NCI-H460 (cell line): ENCODE measurements at regions not wholly inside any gene's neighbourhood (a gene's known extent, or its start where the extent isn't known, plus 50 kb on each side); places are given as distances from the start of the nearest gene placed in this dataset.

Experiments used
- DNase-seq: peaks from one replicate; pipeline ENCODE4 v3.0.0-alpha.2; 2016; ENCODE audit warnings: low read depth; ENCODE audit errors: extremely low read depth
- small RNA-seq, 2 experiments: library from RNA; depleted of rRNA; stranded (forward); fragments of <200 nt; gene quantifications; one replicate each; pipeline ENCODE3, GENCODE V24; 2014

DNA sequence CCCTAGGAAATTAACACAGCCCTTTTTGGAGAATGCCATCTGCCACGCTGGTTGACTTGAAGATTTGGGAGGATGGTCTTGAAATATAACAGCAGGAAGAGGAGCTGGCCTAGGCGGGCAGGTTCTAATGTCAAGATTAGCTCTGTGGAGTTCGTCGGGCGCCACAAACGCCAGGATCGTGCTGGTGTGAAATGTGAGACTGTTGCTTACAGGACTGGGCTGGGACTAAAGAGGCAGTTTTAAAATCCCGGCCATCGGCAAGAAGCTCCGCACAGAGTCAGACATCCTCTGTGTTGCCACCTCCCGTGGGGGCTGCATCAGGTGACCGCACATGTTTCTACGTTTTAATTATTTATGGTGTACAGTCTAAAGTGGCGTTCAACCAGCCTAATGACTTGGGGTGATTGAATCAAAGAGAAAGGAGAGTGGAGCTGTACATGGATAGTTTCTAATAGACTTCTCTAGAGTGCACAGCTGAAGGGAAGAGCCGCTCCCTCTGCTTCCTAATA is 99.4 kb upstream of the BCL11A start:
- DNase-seq = no peak

DNA sequence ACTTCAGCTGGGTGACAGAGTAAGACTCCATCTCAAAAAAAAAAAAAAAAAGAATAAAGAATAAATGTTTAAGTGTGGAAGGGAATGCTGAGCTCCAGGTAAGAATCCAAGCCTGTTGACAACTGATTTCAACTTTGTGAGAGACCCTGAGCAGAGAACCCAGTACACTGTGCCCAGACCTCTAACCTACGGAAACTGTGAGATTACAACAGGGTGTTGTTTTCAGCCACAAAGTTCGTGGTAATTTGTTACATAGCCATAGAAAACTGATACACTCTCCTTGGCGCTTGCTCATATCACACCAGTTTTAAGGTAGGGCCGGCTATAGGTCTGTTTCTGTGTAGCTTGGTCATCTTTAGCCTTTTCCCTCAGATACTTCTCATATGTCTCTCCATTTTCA is 98.4 kb upstream of the PAPOLG start:
- DNase-seq = no peak

DNA sequence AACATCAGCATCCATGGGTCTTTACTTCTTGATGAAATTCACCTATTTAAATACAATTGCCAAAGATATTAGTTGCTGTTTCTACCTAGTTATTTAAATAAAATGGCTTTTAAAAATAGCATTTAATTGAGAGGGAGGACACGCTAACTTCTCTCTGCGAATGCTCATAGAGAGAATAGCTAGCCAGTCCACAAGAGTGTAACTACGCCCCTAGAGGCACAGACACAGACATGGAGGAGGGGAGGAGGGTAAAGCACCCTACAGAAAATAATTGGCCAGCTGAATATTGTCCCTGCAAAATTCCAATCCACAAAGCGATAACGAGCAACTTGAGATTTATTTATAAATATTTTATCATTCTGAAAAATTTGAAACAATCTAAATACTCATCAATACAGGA is 97.0 kb upstream of the PAPOLG start:
- no peak for DNase-seq

DNA sequence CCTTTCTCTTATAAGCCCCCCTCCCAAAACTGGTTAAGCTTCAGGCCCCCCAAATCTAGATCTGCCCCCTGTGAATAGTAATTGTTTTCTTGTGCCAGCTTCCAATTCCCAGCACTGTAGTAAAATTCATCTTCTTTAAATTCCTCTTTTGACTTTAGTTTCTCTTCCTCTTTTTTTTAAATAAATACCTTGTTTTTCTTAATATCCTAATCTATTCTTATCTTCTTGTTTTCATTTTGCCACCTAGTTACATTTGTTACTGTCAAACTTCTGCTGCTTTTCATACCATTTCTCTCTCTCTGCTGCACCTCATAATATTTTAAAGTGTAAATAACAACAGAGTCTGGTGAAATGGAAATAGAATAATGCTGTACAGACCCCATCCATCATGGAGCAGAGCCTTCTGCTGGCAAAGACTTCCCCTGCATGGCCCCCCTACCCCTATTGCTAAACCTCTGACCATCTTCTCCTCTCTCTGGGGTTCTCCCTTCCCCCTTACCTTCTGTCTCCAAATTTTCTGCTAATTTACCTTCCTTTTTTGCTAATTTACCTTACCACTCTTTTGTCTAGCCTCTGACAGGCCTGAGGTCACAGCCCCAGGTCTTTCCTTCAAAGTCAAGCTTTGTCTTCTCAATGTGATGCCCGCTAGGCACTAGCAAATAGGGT is 94.9 kb upstream of the PAPOLG start:
- DNase-seq = no peak

GRCh38 chr2:60662781-60663180 is 93.3 kb upstream of the PAPOLG start:
- no peak for DNase-seq

GRCh38 chr2:60671966-60672365 is 84.1 kb upstream of the PAPOLG start:
- no peak for DNase-seq

DNA sequence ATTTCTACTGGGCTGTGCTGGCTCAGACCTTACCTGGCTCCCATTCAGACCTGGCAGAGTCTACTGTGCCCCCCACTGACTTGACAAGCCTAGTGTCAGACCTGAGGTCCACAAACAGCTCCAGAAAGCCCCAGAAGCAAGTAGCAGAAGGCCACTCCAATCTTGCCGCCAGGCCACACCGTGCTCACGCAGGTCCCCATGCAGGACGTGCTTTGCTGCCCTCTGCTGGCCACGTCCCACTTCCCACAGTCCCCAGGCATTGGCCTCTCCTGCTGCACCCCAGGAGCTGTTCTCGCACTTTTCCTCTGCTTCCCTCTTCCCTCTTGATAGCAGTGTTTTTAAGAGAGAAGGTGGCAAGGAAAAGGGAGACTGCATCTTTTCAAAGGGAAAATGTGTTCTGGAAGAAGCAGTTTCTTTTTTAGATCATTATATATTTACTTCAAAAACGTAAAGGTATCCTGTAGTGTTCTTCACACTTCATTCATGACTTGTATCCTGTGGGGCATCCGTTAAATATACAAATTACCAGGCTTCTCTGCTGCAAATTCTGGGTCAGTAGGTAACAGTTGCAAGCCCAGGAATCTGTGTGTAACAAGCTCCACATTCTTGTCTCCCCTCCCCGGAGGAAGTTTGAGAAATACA is 81.4 kb upstream of the PAPOLG start:
- peak; percentile 74 for DNase-seq

GRCh38 chr2:60675301-60675700 is 80.8 kb upstream of the PAPOLG start:
- DNase-seq = no peak

DNA sequence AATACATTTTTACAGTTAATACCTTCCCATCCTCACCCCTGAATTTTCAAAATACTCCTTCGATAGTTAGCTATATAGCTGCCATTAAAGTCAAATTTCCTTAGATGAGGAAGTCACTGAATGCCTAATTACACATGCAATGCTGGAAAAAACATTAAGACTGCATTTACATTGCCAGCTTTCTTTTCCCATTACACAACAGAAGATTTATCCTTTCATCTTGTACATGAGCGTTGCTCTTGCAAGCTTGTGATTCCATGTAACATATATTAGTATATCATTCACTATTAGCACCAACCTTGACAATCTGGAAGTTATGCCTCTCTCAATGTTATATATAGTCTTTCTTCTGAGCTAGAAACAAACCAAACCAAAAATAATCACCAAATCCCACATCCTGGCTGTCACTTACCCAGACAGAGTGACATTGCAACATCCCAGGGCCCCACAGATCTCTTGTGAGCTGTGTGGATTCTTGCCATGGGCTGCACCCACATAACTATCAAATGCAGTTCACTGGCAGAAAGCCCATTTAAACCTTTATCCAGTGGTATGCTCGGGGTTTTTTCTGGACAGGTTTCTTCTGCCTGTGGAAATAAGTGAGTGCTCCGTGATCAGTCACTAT is 79.2 kb upstream of the PAPOLG start:
- no peak for DNase-seq

DNA sequence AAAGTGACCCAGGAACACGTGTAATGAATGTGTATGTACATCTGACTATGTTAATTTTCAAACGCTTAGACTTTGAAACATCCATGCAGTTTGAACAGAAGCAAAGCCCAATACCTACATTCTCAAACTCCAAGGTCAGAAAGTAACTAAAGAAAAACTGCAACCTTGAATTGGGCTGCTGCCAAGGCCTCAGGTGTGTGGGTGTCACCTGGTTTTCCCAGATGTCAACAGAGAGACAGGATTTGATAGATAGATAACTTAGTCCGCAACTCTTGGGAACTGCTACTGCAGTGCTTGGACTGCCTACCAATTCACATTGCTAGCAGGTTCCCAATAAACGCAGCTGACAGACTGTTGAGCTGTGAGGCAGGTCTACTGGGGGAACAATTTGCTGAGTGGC is 78.7 kb upstream of the PAPOLG start:
- no peak for DNase-seq

- DNase-seq = no peak
Observed at GRCh38 chr2:60678551-60678950, 77.5 kb upstream of the PAPOLG start.

DNA sequence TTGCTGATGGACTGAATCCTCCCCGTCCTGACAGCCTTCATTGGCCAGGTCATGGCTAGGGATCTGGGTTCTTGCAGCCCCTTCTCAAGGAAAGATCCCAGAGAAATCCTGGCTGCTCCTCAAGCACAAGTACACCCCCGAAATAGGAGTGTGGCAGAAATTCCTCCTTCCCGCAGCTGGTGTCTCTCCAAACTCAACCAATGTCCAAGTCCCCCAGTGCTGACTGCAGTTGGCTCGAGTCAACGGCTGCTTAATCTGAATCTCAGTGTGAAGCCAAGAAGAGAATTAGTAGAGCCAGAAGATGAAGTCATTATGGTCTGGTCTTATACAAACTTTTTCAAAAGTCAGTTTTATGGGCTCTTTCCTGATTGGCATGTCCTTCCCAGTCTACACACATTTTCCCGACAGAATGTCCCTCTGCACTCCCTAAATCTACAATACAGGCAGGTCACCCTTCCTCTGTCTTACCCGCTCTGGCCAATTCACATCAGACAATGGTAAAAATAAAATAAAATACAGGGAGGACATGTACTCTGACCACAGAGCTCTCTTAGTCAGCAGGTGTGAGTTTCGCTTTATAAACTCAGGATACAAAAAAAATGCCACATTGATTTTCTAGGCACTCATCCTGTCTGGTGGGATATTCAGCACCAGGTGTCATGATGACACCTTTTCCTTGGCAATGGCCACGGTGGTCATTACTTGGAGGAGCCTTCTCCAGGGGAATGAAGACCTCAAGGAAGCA is 76.9 kb upstream of the PAPOLG start:
- DNase-seq = no peak

GRCh38 chr2:60693551-60693950 is 62.5 kb upstream of the PAPOLG start:
- DNase-seq = no peak

DNA sequence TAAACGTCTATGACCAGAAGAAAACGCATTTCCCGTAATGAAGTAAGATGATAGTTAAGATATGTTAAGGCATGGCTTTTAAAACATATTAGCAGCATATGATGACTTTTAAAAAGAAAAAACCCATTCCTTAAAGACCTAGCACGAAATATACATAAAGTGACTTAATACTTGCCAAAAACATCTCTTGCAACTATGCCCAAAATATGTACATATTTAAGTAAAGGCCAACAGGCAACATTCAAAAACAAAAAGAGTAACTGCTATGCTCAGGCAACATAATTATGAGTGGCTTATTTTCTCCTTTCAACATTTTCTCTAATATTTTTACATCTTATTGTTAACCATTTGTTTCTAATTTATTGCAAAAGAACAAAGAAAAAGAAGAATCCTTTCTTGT is 60.3 kb upstream of the PAPOLG start:
- DNase-seq = no peak

GRCh38 chr2:60699617-60700016 is 56.5 kb upstream of the PAPOLG start:
- no peak for DNase-seq

- DNase-seq = no peak
Observed at GRCh38 chr2:60706021-60706420, 50.0 kb upstream of the PAPOLG start.

Small RNA genes in the stretch of these regions (small RNA-seq; reads per million reads assigned to genes)
- 0 reads per million in 2 experiments for gene RN7SL361P
